WTC11 (cell line): ENCODE measurements at regions not wholly inside any gene's neighbourhood (a gene's known extent, or its start where the extent isn't known, plus 50 kb on each side); places are given as distances from the start of the nearest gene placed in this dataset.

Experiments used
- ATF3 ChIP-seq: sonication (generic); formaldehyde crosslinking; conservative IDR thresholded peaks from 2 replicates; pipeline ENCODE4 v1.8.1; 2022; ENCODE audit warnings: mild to moderate bottlenecking, missing genetic modification reagents
- FOXK1 ChIP-seq: sonication (generic); formaldehyde crosslinking; IDR thresholded peaks from 2 replicates; pipeline ENCODE4 v1.8.0; 2022; ENCODE audit warnings: mild to moderate bottlenecking, moderate library complexity, missing genetic modification reagents
- HMGXB4 ChIP-seq: sonication (generic); formaldehyde crosslinking; IDR thresholded peaks from 2 replicates; pipeline ENCODE4 v1.8.1; 2023; ENCODE audit warnings: mild to moderate bottlenecking, moderate library complexity, missing genetic modification reagents
- SP1 ChIP-seq: sonication (generic); formaldehyde crosslinking; conservative IDR thresholded peaks from 2 replicates; pipeline ENCODE4 v1.8.1; 2022; ENCODE audit warnings: missing genetic modification reagents
- TEAD4 ChIP-seq: sonication (generic); formaldehyde crosslinking; IDR thresholded peaks from 2 replicates; pipeline ENCODE4 v1.8.0; 2022; ENCODE audit warnings: mild to moderate bottlenecking, missing genetic modification reagents
- ZNF263 ChIP-seq: sonication (generic); formaldehyde crosslinking; IDR thresholded peaks from 2 replicates; pipeline ENCODE4 v1.8.1; 2022; ENCODE audit warnings: low read depth, mild to moderate bottlenecking, moderate library complexity, missing genetic modification reagents
- TF ChIP-seq, protein P1 (sequence below): sonication (generic); formaldehyde crosslinking; IDR thresholded peaks from 2 replicates; pipeline ENCODE4 v1.8.0; 2022; ENCODE audit warnings: mild to moderate bottlenecking, missing genetic modification reagents
- TF ChIP-seq, protein P2 (sequence below): fragments of 200-600 bp; IDR thresholded peaks from 2 replicates; pipeline ENCODE4 v1.8.0; 2022; ENCODE audit warnings: antibody characterized with exemption

- TF ChIP-seq, protein P1, sequence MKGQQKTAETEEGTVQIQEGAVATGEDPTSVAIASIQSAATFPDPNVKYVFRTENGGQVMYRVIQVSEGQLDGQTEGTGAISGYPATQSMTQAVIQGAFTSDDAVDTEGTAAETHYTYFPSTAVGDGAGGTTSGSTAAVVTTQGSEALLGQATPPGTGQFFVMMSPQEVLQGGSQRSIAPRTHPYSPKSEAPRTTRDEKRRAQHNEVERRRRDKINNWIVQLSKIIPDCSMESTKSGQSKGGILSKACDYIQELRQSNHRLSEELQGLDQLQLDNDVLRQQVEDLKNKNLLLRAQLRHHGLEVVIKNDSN (CRISPR knock-in tag) = no peak
- TF ChIP-seq, protein P2, sequence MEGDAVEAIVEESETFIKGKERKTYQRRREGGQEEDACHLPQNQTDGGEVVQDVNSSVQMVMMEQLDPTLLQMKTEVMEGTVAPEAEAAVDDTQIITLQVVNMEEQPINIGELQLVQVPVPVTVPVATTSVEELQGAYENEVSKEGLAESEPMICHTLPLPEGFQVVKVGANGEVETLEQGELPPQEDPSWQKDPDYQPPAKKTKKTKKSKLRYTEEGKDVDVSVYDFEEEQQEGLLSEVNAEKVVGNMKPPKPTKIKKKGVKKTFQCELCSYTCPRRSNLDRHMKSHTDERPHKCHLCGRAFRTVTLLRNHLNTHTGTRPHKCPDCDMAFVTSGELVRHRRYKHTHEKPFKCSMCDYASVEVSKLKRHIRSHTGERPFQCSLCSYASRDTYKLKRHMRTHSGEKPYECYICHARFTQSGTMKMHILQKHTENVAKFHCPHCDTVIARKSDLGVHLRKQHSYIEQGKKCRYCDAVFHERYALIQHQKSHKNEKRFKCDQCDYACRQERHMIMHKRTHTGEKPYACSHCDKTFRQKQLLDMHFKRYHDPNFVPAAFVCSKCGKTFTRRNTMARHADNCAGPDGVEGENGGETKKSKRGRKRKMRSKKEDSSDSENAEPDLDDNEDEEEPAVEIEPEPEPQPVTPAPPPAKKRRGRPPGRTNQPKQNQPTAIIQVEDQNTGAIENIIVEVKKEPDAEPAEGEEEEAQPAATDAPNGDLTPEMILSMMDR = no peak
- no peak for TF ChIP-seq FOXK1 (CRISPR knock-in tag)
- no peak for TF ChIP-seq TEAD4 (CRISPR knock-in tag)
- TF ChIP-seq SP1 = no peak
- no peak for TF ChIP-seq ATF3 (CRISPR knock-in tag)
- TF ChIP-seq HMGXB4 = no peak
- no peak for TF ChIP-seq ZNF263 (CRISPR knock-in tag)
These were observed 123.4 kb upstream of the CDH20 start for GRCh38 chr18:61209801-61210200.
